HG03159 (cell line): ENCODE measurements at regions not wholly inside any gene's neighbourhood (a gene's known extent, or its start where the extent isn't known, plus 50 kb on each side); places are given as distances from the start of the nearest gene placed in this dataset.

Experiments
- ATAC-seq: cut with Tn5 transposase; IDR thresholded peaks from one replicate; pipeline ENCODE4 v1.9.1; 2021; ENCODE audit warnings: mild to moderate bottlenecking, moderate library complexity; ENCODE audit not compliant: unreplicated experiment

GRCh38 chr1:216779686-216780085 lies 56.5 kb upstream of the ESRRG start:
- ATAC-seq, result no peak

- no peak for ATAC-seq
Measured at GRCh38 chr1:216778737-216779136, 55.5 kb upstream of the ESRRG start.

- no peak for ATAC-seq
Measured at GRCh38 chr1:216777148-216777547, 53.9 kb upstream of the ESRRG start.
